Mesenchymal stem cell (in vitro differentiated cells and primary cell): ENCODE measurements at regions not wholly inside any gene's neighbourhood (a gene's known extent, or its start where the extent isn't known, plus 50 kb on each side); places are given as distances from the start of the nearest gene placed in this dataset.

Experiments
- DNase-seq: peaks from one replicate; pipeline ENCODE4 v3.0.0-alpha.2; 2013
- H2AFZ ChIP-seq: one replicate; pipeline ENCODE4 v1.6.1; 2013; ENCODE audit warnings: low read depth, mild to moderate bottlenecking, control low read depth, inconsistent platforms, low read length, moderate library complexity
- H2AK5ac ChIP-seq: 2 replicates; pipeline ENCODE4 v1.6.1; 2013; ENCODE audit warnings: low read length, moderate library complexity, mild to moderate bottlenecking, inconsistent platforms; ENCODE audit not compliant: severe bottlenecking
- H2BK120ac ChIP-seq: one replicate; pipeline ENCODE4 v1.6.1; 2013; ENCODE audit warnings: low read depth, mild to moderate bottlenecking, inconsistent platforms, low read length, moderate library complexity
- H2BK12ac ChIP-seq, 2 experiments: one replicate each; pipeline ENCODE4 v1.6.1; 2013; ENCODE audit warnings: inconsistent platforms in 2 of 2, low read length in 2 of 2, mild to moderate bottlenecking in 2 of 2, moderate library complexity in 2 of 2, control low read depth in 1 of 2
- H2BK15ac ChIP-seq: one replicate; pipeline ENCODE4 v1.6.1; 2013; ENCODE audit warnings: mild to moderate bottlenecking, low read depth, inconsistent platforms; ENCODE audit not compliant: poor library complexity, severe bottlenecking
- H2BK5ac ChIP-seq: 2 replicates; pipeline ENCODE4 v1.6.1; 2013; ENCODE audit warnings: low read depth, mild to moderate bottlenecking, low read length, control low read depth, inconsistent platforms; ENCODE audit not compliant: poor library complexity, severe bottlenecking
- H3K14ac ChIP-seq, 2 experiments: one replicate each; pipeline ENCODE4 v1.6.1; 2013; ENCODE audit warnings: inconsistent platforms in 2 of 2, low read length in 2 of 2, control low read depth in 1 of 2, mild to moderate bottlenecking in 1 of 2, moderate library complexity in 1 of 2
- H3K18ac ChIP-seq, 2 experiments: one replicate each; pipeline ENCODE4 v1.6.1; 2013; ENCODE audit warnings: inconsistent platforms in 2 of 2, low read length in 2 of 2, control low read depth in 1 of 2, low read depth in 1 of 2, mild to moderate bottlenecking in 1 of 2
- H3K23ac ChIP-seq, 2 experiments: one replicate each; pipeline ENCODE4 v1.6.1; 2013; ENCODE audit warnings: inconsistent platforms in 2 of 2, low read length in 2 of 2, mild to moderate bottlenecking in 2 of 2, moderate library complexity in 2 of 2, control low read depth in 1 of 2
- H3K27ac ChIP-seq: 2 replicates; pipeline ENCODE4 v1.5.1; 2013; ENCODE audit warnings: mild to moderate bottlenecking, moderate library complexity, low read length, control low read depth, inconsistent platforms; ENCODE audit not compliant: poor library complexity, severe bottlenecking
- H3K27me3 ChIP-seq, 2 experiments: 2 replicates each; pipeline versions ENCODE4 v1.6.1 to v1.7.0; 2013; ENCODE audit warnings: low read length in 2 of 2, mild to moderate bottlenecking in 2 of 2, moderate library complexity in 2 of 2, control low read depth in 1 of 2, inconsistent platforms in 1 of 2; ENCODE audit not compliant: control insufficient read depth in 1 of 2, insufficient read depth in 1 of 2
- H3K36me3 ChIP-seq, 2 experiments: 2 replicates each; pipeline versions ENCODE4 v1.6.1 to v1.7.0; 2013; ENCODE audit warnings: low read length in 2 of 2, control low read depth in 1 of 2, inconsistent platforms in 1 of 2, low read depth in 1 of 2, mild to moderate bottlenecking in 1 of 2; ENCODE audit not compliant: insufficient read depth in 2 of 2, control insufficient read depth in 1 of 2
- H3K4ac ChIP-seq, 2 experiments: one replicate each; pipeline ENCODE4 v1.6.1; 2013; ENCODE audit warnings: inconsistent platforms in 2 of 2, low read length in 2 of 2, mild to moderate bottlenecking in 2 of 2, moderate library complexity in 2 of 2, control low read depth in 1 of 2, low read depth in 1 of 2
- H3K4me1 ChIP-seq: 2 replicates; pipeline ENCODE4 v1.6.1; 2013; ENCODE audit warnings: low read depth, low read length, control low read depth; ENCODE audit not compliant: control insufficient read depth, insufficient read depth
- H3K4me2 ChIP-seq: 2 replicates; pipeline ENCODE4 v1.6.1; 2013; ENCODE audit warnings: low read length, mild to moderate bottlenecking, inconsistent platforms; ENCODE audit not compliant: poor library complexity, severe bottlenecking
- H3K4me3 ChIP-seq, 2 experiments: 2 replicates each; pipeline versions ENCODE4 v1.5.1 to v1.7.0; 2013; ENCODE audit warnings: low read length in 2 of 2, mild to moderate bottlenecking in 2 of 2, control low read depth in 1 of 2, low read depth in 1 of 2; ENCODE audit not compliant: insufficient read depth in 1 of 2
- H3K79me1 ChIP-seq: replicated peaks from 2 replicates; pipeline ENCODE4 v1.6.1; 2013; ENCODE audit warnings: mild to moderate bottlenecking, control low read depth, low read length, inconsistent platforms; ENCODE audit not compliant: poor library complexity, severe bottlenecking
- H3K9ac ChIP-seq: 2 replicates; pipeline ENCODE4 v1.7.0; 2013; ENCODE audit warnings: mild to moderate bottlenecking, low read length, moderate library complexity
- H3K9me3 ChIP-seq: 2 replicates; pipeline ENCODE4 v1.7.0; 2013; ENCODE audit warnings: mild to moderate bottlenecking, low read length; ENCODE audit not compliant: control insufficient read depth
- H4K8ac ChIP-seq: one replicate; pipeline ENCODE4 v1.6.1; 2013; ENCODE audit warnings: inconsistent platforms, mild to moderate bottlenecking, low read length, moderate library complexity
- H4K91ac ChIP-seq: one replicate; pipeline ENCODE4 v1.6.1; 2013; ENCODE audit warnings: mild to moderate bottlenecking, low read length, inconsistent platforms
- WGBS: methylation state at CpG from one replicate; pipeline ENCODE4 v1.1.7; 2013; ENCODE audit warnings: mixed read lengths; 5-methylcytosine and 5-hydroxymethylcytosine counted together

DNA sequence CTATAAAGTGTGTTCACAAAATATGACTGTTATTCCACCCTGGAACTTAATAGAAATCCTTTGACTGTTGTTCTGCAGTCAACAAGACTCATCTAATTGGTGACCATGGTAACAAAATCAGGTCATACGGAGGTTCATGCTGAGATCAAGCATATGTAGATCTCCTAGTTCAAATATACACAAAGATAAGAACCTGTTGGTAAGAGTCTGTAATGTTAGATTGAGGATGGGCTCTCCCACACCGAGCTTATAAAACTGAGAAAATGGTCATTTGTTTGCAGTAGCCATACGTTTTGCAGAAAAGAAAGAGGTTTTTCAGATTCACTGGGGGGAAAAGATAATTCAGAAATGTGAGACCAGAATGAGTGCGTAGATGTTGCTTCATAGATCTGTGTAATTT is 468.1 kb downstream of the RPS6KC1 start:
- peaks cover 6% of the 10 kb centered on the region for H3K9me3 ChIP-seq
- no peak overlapping the region for H2BK120ac ChIP-seq
- DNase-seq = no peak
- H3K36me3 ChIP-seq = no peaks in the 10 kb centered on the region
- H3K4me3 ChIP-seq = no peak overlapping the region
- H2AK5ac ChIP-seq = no peak overlapping the region
- no peak overlapping the region for H3K14ac ChIP-seq
- no peak overlapping the region for H4K8ac ChIP-seq
- H2AFZ ChIP-seq = no peak overlapping the region
- no peak overlapping the region for H3K18ac ChIP-seq
- no peak overlapping the region for H3K9ac ChIP-seq
- no peaks in the 10 kb centered on the region for H3K79me1 ChIP-seq
- no peak overlapping the region for H4K91ac ChIP-seq
- no peaks in the 10 kb centered on the region for H3K27me3 ChIP-seq
- 43% methylated on average over 3 of the region's 4 CpGs for WGBS
- H2BK15ac ChIP-seq = no peak overlapping the region
- H3K4me2 ChIP-seq = no peak overlapping the region
- H3K4me1 ChIP-seq = no peaks in the 10 kb centered on the region
- H3K4ac ChIP-seq = no peak overlapping the region
- H3K23ac ChIP-seq = no peak overlapping the region
- no peak overlapping the region for H2BK12ac ChIP-seq
- H2BK5ac ChIP-seq = no peak overlapping the region
- no peak overlapping the region for H3K27ac ChIP-seq

DNA sequence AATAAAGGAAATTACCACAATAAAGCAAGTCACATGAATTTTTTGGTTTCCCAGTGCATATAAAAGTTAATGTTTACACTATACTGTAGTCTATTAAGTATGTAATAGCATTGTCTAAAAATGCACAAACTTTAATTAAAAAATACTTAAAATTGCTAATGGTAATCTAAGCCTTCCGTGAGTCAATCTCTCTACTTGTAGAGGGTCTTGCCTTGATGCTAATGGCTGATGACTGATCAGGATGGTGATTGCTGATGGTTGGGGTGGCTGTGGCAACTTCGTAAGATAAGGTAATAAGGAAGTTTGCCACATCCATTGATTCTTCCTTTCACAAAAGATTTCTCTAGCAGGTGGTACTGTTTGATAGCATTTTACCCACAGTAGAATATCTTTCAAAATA is 466.6 kb upstream of the PROX1 start:
- DNase-seq = no peak
- H3K23ac ChIP-seq = no peak overlapping the region
- no peak overlapping the region for H3K4ac ChIP-seq
- H3K9ac ChIP-seq = no peak overlapping the region
- no peak overlapping the region for H3K14ac ChIP-seq
- no peak overlapping the region for H2BK5ac ChIP-seq
- H3K27me3 ChIP-seq = no peaks in the 10 kb centered on the region
- H2AFZ ChIP-seq = no peak overlapping the region
- no peaks in the 10 kb centered on the region for H3K79me1 ChIP-seq
- no peaks in the 10 kb centered on the region for H3K4me1 ChIP-seq
- H3K36me3 ChIP-seq = no peaks in the 10 kb centered on the region
- H4K8ac ChIP-seq = no peak overlapping the region
- H3K4me3 ChIP-seq = no peak overlapping the region
- H4K91ac ChIP-seq = no peak overlapping the region
- no peak overlapping the region for H2BK120ac ChIP-seq
- no peak overlapping the region for H3K4me2 ChIP-seq
- H2BK12ac ChIP-seq = no peak overlapping the region
- no peak overlapping the region for H2BK15ac ChIP-seq
- H3K18ac ChIP-seq = no peak overlapping the region
- H3K9me3 ChIP-seq = peaks cover 6% of the 10 kb centered on the region
- no peak overlapping the region for H3K27ac ChIP-seq
- no peak overlapping the region for H2AK5ac ChIP-seq
- 36% methylated on average over 1 of the region's 2 CpGs for WGBS

DNA sequence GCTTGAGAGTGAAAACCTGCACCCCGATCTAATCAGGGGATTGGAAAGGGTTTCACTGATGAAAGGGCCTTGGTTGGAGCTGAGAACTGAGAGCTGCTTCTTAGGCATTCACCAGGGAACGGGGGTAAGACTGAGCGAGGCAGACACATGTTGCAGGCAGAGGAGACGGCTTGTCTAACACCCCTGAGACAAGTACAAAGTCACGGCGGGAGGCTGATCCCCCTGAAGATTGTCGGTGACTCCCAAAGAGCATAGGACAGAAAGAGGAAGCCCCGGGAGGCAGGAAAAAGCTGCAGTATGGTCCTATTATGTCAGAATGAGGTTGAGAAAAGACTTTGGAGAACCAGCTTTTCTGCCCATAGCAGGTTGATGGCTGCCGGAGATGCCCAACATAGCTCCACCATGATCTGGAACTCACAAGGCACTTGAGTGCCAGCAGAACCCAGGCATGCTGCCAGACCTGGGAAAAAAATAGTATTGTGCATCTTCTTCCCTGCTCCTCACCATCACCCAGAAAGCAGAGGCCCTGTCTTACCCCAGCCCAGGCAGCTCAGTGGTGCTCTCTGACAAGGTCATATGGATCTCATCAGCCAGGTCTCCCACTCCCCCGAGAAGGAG is 463.9 kb upstream of the PROX1 start:
- no peak overlapping the region for H2BK12ac ChIP-seq
- H3K14ac ChIP-seq = no peak overlapping the region
- H3K4me3 ChIP-seq = no peak overlapping the region
- H3K9me3 ChIP-seq = peaks cover 3% of the 10 kb centered on the region
- H3K4ac ChIP-seq = no peak overlapping the region
- no peak overlapping the region for H3K9ac ChIP-seq
- no peaks in the 10 kb centered on the region for H3K36me3 ChIP-seq
- no peak overlapping the region for H3K27ac ChIP-seq
- H4K8ac ChIP-seq = no peak overlapping the region
- H2AK5ac ChIP-seq = no peak overlapping the region
- no peak overlapping the region for H4K91ac ChIP-seq
- H3K4me2 ChIP-seq = no peak overlapping the region
- no peak overlapping the region for H3K18ac ChIP-seq
- H2BK5ac ChIP-seq = no peak overlapping the region
- H3K23ac ChIP-seq = no peak overlapping the region
- no peak for DNase-seq
- 72% methylated on average over 10 of the region's 10 CpGs for WGBS
- no peaks in the 10 kb centered on the region for H3K79me1 ChIP-seq
- no peaks in the 10 kb centered on the region for H3K4me1 ChIP-seq
- H3K27me3 ChIP-seq = no peaks in the 10 kb centered on the region
- H2BK15ac ChIP-seq = peak overlapping the region; percentile 44
- no peak overlapping the region for H2BK120ac ChIP-seq
- H2AFZ ChIP-seq = no peak overlapping the region

GRCh38 chr1:213526306-213526705 is 461.5 kb upstream of the PROX1 start:
- Histone ChIP-seq H3K4ac (no peak overlapping the region), H3K9ac (no peak overlapping the region), H2AK5ac (no peak overlapping the region), H3K9me3 (peaks cover under 1% of the 10 kb centered on the region), H4K8ac (no peak overlapping the region), H4K91ac (no peak overlapping the region), H3K14ac (no peak overlapping the region), H3K27ac (no peak overlapping the region), H2AFZ (no peak overlapping the region), H3K4me2 (no peak overlapping the region), H3K79me1 (no peaks in the 10 kb centered on the region), H2BK15ac (no peak overlapping the region), H2BK12ac (no peak overlapping the region), H3K36me3 (no peaks in the 10 kb centered on the region), H3K23ac (no peak overlapping the region), H2BK5ac (no peak overlapping the region), H2BK120ac (no peak overlapping the region), H3K4me1 (no peaks in the 10 kb centered on the region), H3K27me3 (no peaks in the 10 kb centered on the region), H3K18ac (no peak overlapping the region), H3K4me3 (no peak overlapping the region)
- WGBS = 91% methylated on average over 4 of the region's 4 CpGs
- DNase-seq = no peak
